ENCODE measurements at regions not wholly inside any gene's neighbourhood (a gene's known extent, or its start where the extent isn't known, plus 50 kb on each side); places are given as distances from the start of the nearest gene placed in this dataset.
"Not testable (repeated sequence)": the region's sequence is repeated elsewhere in the genome, so short reads cannot be mapped to it uniquely, and the experiment has no call there.

GRCh38 chr13:63851526-63851925, 2435.9 kb upstream of the PCDH20 start:
- no peak for DNase-seq

- no peak for DNase-seq
Observed at GRCh38 chr13:63843766-63844699, 2428.4 kb upstream of the PCDH20 start.

- no peak for DNase-seq
Observed at GRCh38 chr13:63842102-63842501, 2426.5 kb upstream of the PCDH20 start.

GRCh38 chr13:63840551-63841421, 2425.1 kb upstream of the PCDH20 start:
- DNase-seq: no peak

- DNase-seq: no peak
Observed at GRCh38 chr13:63838366-63839110, 2422.9 kb upstream of the PCDH20 start.

DNA sequence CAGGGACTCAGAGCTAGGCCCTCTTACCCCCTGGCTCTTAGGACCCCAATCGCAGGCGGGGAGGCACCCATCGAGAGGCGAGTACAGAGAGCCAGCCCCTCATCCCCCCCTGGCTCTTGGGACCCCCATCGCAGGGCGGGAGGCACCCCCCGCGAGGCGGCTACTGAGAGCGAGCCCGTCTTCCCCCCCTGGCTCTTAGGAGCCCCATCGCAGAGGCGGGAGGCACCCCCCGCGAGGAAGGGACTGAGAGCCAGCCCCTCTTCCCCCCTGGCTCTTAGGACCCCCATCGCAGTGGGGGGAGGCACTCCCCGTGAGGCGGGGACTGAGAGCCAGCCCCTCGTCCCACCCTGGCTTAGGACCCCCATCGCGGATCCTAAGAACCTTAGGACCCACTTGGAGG, 2422.1 kb upstream of the PCDH20 start:
- not testable (repeated sequence) for DNase-seq

DNA sequence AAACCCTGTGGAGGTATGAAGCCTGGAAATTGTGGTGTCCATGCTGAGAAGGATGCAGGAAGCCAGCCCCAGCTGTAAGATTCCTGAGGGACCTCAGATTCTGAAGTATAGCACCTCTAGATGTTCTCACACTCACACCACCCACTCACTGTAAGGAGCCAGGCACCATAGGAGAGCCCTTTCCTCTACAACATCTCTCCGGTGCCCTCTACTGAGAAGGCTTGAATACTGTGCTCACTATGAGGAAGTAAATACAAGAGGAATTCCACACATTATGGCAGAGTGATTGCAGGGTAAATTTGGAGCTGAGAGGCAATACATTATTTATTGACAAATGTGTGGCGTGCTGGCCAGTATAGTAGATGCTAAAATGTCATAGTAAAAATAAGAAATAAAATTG, 2414.0 kb upstream of the PCDH20 start:
- not testable (repeated sequence) for DNase-seq

GRCh38 chr13:63821785-63822184, 2406.1 kb upstream of the PCDH20 start:
- DNase-seq: not testable (repeated sequence)

GRCh38 chr13:63811428-63812004, 2395.9 kb upstream of the PCDH20 start:
- not testable (repeated sequence) for DNase-seq

DNA sequence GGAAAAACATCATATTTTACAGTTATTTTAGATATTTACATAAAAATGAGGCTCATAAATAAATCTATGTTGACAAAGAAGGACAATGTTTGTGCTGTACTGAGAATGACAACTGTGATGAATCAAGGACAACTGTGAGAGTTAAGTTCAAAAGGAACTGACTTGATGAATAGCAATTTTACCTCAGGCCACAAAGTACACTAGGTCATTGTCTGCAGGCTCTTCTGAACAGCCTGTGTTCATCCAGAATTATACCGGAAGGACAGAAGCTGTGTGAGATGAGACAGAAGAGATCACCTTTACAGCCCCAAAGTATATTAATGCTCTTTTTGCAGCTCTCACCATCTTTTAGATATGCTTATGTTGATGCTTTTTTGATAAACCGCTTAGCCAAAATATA, 2375.5 kb upstream of the PCDH20 start:
- not testable (repeated sequence) for DNase-seq

- DNase-seq: no peak
Observed at GRCh38 chr13:63774133-63774532, 2358.5 kb upstream of the PCDH20 start.

- no peak for DNase-seq
Observed at GRCh38 chr13:63773476-63773875, 2357.8 kb upstream of the PCDH20 start.

DNA sequence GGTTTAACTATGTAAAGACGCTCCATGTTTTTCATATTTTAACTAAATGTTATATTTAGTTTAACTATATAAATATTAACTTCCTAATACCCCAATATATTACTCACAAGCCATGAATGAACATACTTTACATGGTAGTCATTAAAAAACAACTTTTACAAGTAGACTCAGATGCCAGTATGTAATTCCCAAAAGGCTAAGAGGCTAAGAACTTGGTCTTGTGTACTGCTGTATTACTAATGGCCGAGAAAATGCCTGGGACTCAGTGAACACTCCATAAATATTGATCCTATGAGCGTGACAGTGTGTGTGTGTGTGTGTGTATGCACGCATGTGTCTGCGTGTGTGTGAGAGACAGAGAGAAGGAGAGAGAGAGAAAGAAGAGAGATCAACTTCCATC, 2342.0 kb upstream of the PCDH20 start:
- DNase-seq: not testable (repeated sequence)

DNA sequence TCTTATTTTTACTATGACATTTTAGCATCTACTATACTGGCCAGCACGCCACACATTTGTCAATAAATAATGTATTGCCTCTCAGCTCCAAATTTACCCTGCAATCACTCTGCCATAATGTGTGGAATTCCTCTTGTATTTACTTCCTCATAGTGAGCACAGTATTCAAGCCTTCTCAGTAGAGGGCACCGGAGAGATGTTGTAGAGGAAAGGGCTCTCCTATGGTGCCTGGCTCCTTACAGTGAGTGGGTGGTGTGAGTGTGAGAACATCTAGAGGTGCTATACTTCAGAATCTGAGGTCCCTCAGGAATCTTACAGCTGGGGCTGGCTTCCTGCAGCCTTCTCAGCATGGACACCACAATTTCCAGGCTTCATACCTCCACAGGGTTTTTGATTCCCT, 2334.2 kb upstream of the PCDH20 start:
- not testable (repeated sequence) for DNase-seq

- DNase-seq: not testable (repeated sequence)
Observed at GRCh38 chr13:63741814-63742101, 2326.1 kb upstream of the PCDH20 start.

DNA sequence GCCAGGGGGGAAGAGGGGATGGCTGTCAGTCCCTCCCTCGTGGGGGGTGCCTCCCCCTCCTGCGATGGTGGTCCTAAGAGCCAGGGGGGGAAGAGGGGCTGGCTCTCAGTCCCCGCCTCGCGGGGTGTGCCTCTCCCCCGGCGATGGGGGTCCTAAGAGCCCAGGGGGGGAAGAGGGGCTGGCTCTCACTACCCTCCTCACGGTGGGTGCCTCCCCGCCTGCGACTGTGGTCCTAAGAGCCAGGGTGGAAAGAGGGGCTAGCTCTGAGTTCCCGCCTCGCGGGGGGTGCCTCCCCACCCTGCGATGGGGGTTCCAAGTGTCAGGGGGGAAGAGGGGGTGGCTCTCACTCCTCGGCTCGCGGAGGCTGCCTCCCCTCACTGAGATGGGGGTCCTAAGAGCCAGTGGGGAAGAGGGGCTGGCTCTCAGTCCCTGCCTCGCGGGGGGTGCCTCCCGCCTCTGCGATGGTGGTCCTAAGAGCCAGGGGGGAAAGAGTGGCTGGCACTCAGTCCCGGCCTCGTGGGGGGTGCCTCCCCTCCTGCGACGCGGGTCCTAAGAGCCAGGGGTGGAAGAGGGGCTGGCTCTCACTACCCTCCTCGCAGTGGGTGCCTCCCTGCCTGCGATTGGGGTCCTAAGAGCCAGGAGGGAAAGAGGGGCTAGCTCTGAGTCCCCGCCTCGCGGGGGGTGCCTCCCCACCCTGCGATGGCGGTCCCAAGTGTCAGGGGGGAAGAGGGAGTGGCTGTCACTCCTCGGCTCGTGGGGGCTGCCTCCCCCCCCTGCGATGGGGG, 2325.6 kb upstream of the PCDH20 start:
- DNase-seq: no peak

DNA sequence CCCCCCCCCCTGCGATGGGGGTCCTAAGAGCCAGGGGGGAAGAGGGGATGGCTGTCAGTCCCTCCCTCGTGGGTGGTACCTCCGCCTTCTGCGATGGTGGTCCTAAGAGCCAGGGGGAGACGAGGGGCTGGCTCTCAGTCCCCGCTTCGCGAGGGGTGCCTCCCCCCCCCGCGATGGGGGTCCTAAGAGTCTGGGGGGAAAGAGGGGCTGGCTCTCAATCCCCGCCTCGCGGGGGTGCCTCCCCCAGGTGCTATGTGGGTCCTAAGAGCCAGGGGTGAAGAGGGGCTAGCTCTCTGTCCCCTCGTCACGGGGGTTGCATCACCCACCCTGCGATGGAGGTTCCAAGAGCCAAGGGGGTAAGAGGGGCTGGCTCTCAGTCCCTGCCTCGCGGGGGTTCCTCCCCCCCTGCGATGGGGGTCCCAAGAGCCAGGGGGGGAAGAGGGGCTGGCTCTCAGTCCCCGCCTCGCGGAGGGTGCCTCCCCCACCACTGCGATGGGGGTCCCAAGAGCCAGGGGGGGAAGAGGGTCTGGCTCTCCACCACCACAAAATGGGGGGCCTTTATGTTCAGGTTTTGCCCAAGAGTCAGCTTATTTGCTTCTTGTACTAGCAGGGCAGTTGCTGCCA, 2323.6 kb upstream of the PCDH20 start:
- DNase-seq: not testable (repeated sequence)

GRCh38 chr13:63737418-63737817, 2321.8 kb upstream of the PCDH20 start:
- no peak for DNase-seq

DNA sequence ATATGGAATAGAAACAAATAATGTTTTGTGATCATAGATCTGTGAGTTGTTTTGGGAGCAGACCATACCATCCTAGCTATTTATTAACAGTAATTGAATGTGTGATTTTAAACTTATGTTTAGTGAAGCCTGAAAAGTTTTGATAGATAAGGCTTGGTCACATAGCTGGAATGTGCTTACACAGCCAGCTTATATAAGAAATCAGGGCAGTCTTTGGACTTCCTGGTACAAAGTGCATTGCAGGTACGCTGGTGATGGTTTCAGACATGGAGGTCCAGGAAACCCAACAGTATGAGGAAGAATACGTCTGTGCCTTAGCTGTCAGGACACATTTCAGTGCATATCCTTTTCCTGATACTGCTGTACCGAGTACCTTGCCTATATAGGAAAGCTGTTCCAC, 2316.2 kb upstream of the PCDH20 start:
- no peak for DNase-seq

GRCh38 chr13:63712159-63712558, 2296.5 kb upstream of the PCDH20 start:
- not testable (repeated sequence) for DNase-seq

DNA sequence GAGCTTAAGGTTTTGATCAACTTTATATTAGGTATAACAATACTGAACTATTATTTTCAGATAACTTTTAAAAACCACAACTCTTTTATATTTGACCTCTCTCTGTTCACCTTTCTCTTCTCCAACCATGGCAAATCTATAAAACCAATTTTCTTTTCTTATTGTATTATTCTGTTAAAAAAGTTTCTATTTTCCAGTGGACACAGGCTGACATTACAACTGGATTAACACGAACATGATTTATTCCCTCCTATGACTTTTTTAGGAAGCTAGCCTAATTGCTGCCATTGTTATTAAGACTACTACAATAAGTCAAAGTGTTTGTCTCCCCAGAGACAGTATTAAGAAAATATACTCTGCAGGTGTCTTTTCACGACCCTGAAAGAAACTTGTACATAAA, 2291.1 kb upstream of the PCDH20 start:
- no peak for DNase-seq
